OCI-LY3 (cell line): ENCODE measurements at regions not wholly inside any gene's neighbourhood (a gene's known extent, or its start where the extent isn't known, plus 50 kb on each side); places are given as distances from the start of the nearest gene placed in this dataset.

ENCODE experiments used
- EZH2phosphoT487 ChIP-seq: fragments of 200-600 bp; shearing (Covaris generic); IDR thresholded peaks from 2 replicates; pipeline ENCODE4 v1.6.1; 2018; ENCODE audit warnings: antibody characterized with exemption, mixed run types, low read depth
- TF ChIP-seq, protein P1 (sequence below): fragments of 200-600, 300-600 bp; sonication (generic); IDR thresholded peaks from 2 replicates; pipeline ENCODE4 v1.5.1; 2014; ENCODE audit warnings: antibody characterized with exemption, low read length, low read depth

DNA sequence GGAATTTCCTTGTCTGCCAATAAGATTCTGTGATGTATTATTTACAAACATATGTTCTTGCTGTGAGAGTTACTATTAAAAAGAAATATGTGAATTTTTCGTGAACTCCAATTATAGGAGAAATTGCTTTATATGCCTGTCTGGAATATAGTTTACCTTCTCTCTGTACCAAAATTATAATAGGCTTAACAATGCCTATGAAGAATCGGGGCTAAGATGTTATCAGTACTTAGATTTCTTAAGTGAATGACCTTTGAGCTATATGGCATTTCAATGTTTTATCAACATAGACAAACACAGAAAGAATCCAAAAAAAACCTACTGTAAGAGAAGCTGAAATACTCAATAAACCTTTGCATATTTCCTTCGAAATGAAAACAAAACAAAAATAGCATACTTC, 323.1 kb upstream of the ADAMTS5 start:
- TF ChIP-seq, protein P1, sequence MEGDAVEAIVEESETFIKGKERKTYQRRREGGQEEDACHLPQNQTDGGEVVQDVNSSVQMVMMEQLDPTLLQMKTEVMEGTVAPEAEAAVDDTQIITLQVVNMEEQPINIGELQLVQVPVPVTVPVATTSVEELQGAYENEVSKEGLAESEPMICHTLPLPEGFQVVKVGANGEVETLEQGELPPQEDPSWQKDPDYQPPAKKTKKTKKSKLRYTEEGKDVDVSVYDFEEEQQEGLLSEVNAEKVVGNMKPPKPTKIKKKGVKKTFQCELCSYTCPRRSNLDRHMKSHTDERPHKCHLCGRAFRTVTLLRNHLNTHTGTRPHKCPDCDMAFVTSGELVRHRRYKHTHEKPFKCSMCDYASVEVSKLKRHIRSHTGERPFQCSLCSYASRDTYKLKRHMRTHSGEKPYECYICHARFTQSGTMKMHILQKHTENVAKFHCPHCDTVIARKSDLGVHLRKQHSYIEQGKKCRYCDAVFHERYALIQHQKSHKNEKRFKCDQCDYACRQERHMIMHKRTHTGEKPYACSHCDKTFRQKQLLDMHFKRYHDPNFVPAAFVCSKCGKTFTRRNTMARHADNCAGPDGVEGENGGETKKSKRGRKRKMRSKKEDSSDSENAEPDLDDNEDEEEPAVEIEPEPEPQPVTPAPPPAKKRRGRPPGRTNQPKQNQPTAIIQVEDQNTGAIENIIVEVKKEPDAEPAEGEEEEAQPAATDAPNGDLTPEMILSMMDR = no peak
- TF ChIP-seq EZH2phosphoT487 = no peak
